Tibial nerve (tissue), 4 donors: ENCODE measurements at regions not wholly inside any gene's neighbourhood (a gene's known extent, or its start where the extent isn't known, plus 50 kb on each side); places are given as distances from the start of the nearest gene placed in this dataset.
"Not testable (repeated sequence)": the region's sequence is repeated elsewhere in the genome, so short reads cannot be mapped to it uniquely, and the experiment has no call there.

Experiments
- DNase-seq, 2 donors: peaks; one replicate each; pipeline ENCODE4 v3.0.0-alpha.2; 2019; ENCODE audit warnings: low spot score in 2 of 2
- H3K27ac ChIP-seq, 4 donors: fragments of 200-600 bp; sonication (generic) in 3 of 4; one replicate each; pipeline ENCODE4 v1.5.1; 2017 to 2019; ENCODE audit warnings: mild to moderate bottlenecking in 1 of 4
- H3K27me3 ChIP-seq, 2 donors: fragments of 200-600 bp; sonication (generic) in 1 of 2; one replicate each; pipeline versions ENCODE4 v1.5.1 to v1.6.0; 2017 to 2019
- H3K36me3 ChIP-seq, 3 donors: fragments of 200-600 bp; sonication (generic); one replicate each; pipeline ENCODE4 v1.5.1; 2018 to 2019
- H3K4me1 ChIP-seq, 4 donors: fragments of 200-600 bp; sonication (generic) in 3 of 4; one replicate each; pipeline ENCODE4 v1.5.1; 2017 to 2019
- H3K4me3 ChIP-seq, 4 donors: fragments of 200-600 bp; sonication (generic) in 3 of 4; one replicate each; pipeline ENCODE4 v1.5.1; 2017 to 2019; ENCODE audit warnings: mild to moderate bottlenecking in 1 of 4, moderate library complexity in 1 of 4
- H3K9me3 ChIP-seq, 4 donors: fragments of 200-600 bp; sonication (generic) in 3 of 4; one replicate each; pipeline ENCODE4 v1.5.1; 2017 to 2019
- EP300 ChIP-seq, 2 donors: sonication (generic); formaldehyde crosslinking; IDR thresholded peaks; one replicate each; pipeline ENCODE4 v1.6.1; 2017; ENCODE audit warnings: antibody characterized with exemption in 2 of 2, mild to moderate bottlenecking in 1 of 2
- POLR2A ChIP-seq, 2 donors: fragments of 450-650 bp; IDR thresholded peaks; one replicate each; pipeline ENCODE4 v1.6.1; 2017; ENCODE audit warnings: antibody characterized with exemption in 2 of 2, mild to moderate bottlenecking in 2 of 2, moderate library complexity in 2 of 2
- WGBS, 2 donors: methylation state at CpG; one replicate each; pipeline ENCODE4 v1.1.5; 2018; 5-methylcytosine and 5-hydroxymethylcytosine counted together
- TF ChIP-seq, protein P1 (sequence below), 5 experiments: fragments of 200-600 bp in 3 of 5; fragments of 450-650 bp in 2 of 5; sonication (generic) in 3 of 5; IDR thresholded peaks; one replicate each; pipeline ENCODE4 v1.5.1; 2016 to 2019; ENCODE audit warnings: antibody characterized with exemption in 5 of 5, mild to moderate bottlenecking in 3 of 5, moderate library complexity in 2 of 5

DNA sequence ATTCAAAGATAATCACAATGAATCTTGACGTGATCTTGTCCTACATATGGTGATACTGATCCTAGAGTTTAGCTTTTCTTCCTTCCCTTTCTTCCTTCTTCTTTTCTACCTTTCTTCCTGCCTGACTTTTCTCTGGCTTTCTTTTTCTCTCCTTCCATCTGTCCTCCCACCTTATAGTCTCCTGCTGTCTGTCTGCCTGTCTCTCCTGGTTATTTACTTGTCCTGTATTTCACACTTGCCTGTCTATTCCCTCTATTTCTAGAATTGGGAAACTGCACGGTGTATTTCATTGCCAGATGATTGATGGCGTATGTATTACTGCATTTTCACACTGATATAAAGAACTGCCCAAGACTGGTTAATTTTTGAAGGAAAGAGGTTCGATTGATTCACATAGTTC, 718.1 kb upstream of the CDH6 start:
- Histone ChIP-seq H3K27ac (no peak overlapping the region), H3K4me3 (no peak overlapping the region), H3K36me3 (no peaks in the 10 kb centered on the region), H3K4me1 (no peaks in the 10 kb centered on the region), H3K27me3 (no peaks in the 10 kb centered on the region), H3K9me3 (peaks cover 0 to 15% (median 0%) of the 10 kb centered on the region in 4 donors)
- no peak for DNase-seq
- TF ChIP-seq EP300 (IDR thresholded peaks at IDR 0.05), result no peak
- no peak for TF ChIP-seq POLR2A (IDR thresholded peaks at IDR 0.05)
- TF ChIP-seq, protein P1, sequence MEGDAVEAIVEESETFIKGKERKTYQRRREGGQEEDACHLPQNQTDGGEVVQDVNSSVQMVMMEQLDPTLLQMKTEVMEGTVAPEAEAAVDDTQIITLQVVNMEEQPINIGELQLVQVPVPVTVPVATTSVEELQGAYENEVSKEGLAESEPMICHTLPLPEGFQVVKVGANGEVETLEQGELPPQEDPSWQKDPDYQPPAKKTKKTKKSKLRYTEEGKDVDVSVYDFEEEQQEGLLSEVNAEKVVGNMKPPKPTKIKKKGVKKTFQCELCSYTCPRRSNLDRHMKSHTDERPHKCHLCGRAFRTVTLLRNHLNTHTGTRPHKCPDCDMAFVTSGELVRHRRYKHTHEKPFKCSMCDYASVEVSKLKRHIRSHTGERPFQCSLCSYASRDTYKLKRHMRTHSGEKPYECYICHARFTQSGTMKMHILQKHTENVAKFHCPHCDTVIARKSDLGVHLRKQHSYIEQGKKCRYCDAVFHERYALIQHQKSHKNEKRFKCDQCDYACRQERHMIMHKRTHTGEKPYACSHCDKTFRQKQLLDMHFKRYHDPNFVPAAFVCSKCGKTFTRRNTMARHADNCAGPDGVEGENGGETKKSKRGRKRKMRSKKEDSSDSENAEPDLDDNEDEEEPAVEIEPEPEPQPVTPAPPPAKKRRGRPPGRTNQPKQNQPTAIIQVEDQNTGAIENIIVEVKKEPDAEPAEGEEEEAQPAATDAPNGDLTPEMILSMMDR (IDR thresholded peaks at IDR 0.05), result no peak
- 74 to 88% methylated on average over 4 of the region's 4 CpGs for WGBS, 2 donors

DNA sequence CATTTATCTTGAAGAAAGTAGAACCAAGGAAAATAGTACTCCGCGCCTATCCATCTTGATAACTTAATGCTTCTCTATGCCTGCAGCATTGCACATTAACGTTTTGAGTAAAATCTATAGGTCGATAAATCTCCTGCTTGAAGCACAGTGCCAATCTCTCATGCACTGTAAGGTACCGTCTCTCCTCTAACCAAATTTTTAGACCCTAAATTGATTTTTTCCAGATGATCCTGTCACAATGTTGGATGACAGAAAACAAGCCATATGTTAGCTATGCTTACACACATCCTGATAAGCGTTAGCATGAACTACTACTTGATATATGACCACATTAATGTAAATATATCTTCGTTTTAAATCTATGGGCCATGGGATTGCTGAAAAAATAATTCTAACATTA, 723.8 kb upstream of the CDH6 start:
- no peak for DNase-seq
- TF ChIP-seq POLR2A (IDR thresholded peaks at IDR 0.05) (no peak), EP300 (IDR thresholded peaks at IDR 0.05) (no peak)
- TF ChIP-seq, protein P1 (IDR thresholded peaks at IDR 0.05), result no peak
- H3K27me3 ChIP-seq, result no peaks in the 10 kb centered on the region

DNA sequence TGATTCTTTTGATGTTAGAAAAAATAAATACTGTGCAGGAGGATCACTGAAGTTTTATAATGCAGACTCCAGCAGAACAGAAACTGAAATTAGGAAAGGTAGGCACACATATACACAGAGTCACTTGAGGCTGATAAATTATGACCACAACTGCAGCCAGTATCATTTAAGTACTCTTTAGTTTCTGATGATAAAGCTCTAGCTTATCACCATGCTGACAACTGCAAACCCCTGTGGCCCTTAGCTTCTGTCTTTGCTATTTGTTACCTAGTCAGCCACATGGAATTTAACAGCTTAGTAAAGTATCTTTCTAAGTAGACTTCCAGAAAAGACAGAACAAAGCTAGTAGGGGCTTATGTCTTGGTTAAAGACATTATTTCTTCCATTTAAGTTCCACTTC, 734.8 kb upstream of the CDH6 start:
- DNase-seq, result no peak
- Histone ChIP-seq H3K36me3 (no peaks in the 10 kb centered on the region), H3K4me3 (no peak overlapping the region), H3K9me3 (no peaks in the 10 kb centered on the region), H3K27me3 (no peaks in the 10 kb centered on the region), H3K27ac (no peak overlapping the region), H3K4me1 (no peaks in the 10 kb centered on the region)
- TF ChIP-seq, protein P1 (IDR thresholded peaks at IDR 0.05), result no peak
- TF ChIP-seq POLR2A (IDR thresholded peaks at IDR 0.05), result no peak

More for the DNA sequence above, 723.8 kb upstream of the CDH6 start:
- Histone ChIP-seq H3K27ac (no peak overlapping the region), H3K36me3 (no peaks in the 10 kb centered on the region), H3K4me1 (no peaks in the 10 kb centered on the region), H3K4me3 (no peak overlapping the region), H3K9me3 (peaks cover 0 to 8% (median 2%) of the 10 kb centered on the region in 4 donors)
- 86 to 89% methylated on average over 7 of the region's 7 CpGs for WGBS, 2 donors

DNA sequence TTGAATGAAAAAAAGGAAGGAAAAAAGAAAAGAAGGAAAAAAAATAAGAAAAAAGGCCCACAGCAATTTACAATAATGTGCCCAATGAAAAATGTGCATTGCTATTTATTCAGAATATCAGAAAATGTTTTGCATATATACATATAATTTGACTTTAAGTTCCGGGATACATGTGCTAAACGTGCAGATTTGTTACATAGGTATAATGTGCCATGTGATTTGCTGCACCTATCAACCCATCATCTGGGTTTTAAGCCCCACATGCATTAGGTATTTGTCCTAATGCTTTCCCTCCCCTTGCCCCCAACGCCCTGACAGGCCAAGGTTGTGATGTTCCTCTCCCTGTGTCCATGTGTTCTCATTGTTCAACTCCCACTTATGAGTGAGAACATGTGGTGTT, 738.0 kb upstream of the CDH6 start:
- H3K27me3 ChIP-seq, H3K4me1 ChIP-seq, DNase-seq, H3K27ac ChIP-seq, H3K4me3 ChIP-seq, H3K36me3 ChIP-seq, H3K9me3 ChIP-seq: not testable (repeated sequence)
- 85 to 88% methylated on average over 3 of the region's 3 CpGs for WGBS, 2 donors

DNA sequence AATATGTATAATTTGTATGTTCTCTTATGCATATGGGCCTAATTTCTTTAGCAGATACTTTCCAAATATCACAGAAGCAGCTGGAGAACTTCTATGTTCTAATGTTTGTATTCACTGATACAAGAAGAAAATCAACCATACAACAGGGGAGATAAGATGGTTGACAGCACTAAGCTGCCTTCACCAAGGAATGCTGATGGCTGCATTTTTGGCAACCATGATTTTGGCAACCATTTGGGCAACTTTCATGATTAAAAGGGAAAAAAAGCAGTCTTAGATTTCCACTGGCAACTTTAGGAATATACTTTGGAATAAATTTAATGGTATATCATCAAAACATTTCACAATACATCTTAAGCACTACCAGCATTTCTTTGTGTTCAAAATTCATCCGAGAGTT, 740.3 kb upstream of the CDH6 start:
- 85 to 87% methylated on average over 1 of the region's 1 CpG for WGBS, 2 donors
- DNase-seq, result no peak
- Histone ChIP-seq H3K27me3 (no peaks in the 10 kb centered on the region), H3K27ac (no peak overlapping the region), H3K4me3 (no peak overlapping the region), H3K36me3 (no peaks in the 10 kb centered on the region), H3K9me3 (peaks cover 0 to 5% (median 0%) of the 10 kb centered on the region in 4 donors), H3K4me1 (no peaks in the 10 kb centered on the region)
- TF ChIP-seq POLR2A (IDR thresholded peaks at IDR 0.05) (no peak), EP300 (IDR thresholded peaks at IDR 0.05) (no peak)
- TF ChIP-seq, protein P1 (IDR thresholded peaks at IDR 0.05), result no peak

DNA sequence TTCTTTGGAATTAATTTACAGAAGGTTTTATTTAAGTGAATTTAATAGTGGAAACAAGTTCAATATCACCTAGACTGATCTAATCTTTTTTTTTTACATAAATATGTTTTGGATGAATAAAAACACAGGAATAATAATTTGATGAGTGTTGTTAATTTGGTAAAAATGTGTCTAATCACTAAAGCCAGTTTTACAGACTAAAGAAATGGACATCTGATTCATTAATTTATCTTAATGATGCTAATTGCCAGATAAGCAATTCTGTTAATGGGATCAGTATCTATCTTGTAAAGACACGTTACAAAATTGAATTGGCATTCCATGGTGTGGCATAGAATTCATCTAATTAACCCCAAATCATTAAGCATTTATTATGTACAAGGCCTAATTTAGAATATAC, 743.3 kb upstream of the CDH6 start:
- Histone ChIP-seq H3K27ac (no peak overlapping the region), H3K9me3 (peaks cover 0 to 6% (median 0%) of the 10 kb centered on the region in 4 donors), H3K27me3 (no peaks in the 10 kb centered on the region), H3K4me1 (no peaks in the 10 kb centered on the region), H3K36me3 (no peaks in the 10 kb centered on the region), H3K4me3 (no peak overlapping the region)
- WGBS, 2 donors, result 71 to 79% methylated on average over 1 of the region's 1 CpG
- TF ChIP-seq POLR2A (IDR thresholded peaks at IDR 0.05), result no peak
- TF ChIP-seq, protein P1 (IDR thresholded peaks at IDR 0.05), result no peak
- no peak for TF ChIP-seq EP300 (IDR thresholded peaks at IDR 0.05)
- DNase-seq, result no peak
